AG09309 (cell line): ENCODE measurements at regions not wholly inside any gene's neighbourhood (a gene's known extent, or its start where the extent isn't known, plus 50 kb on each side); places are given as distances from the start of the nearest gene placed in this dataset.

Experiments
- DNase-seq: peaks from one replicate; pipeline ENCODE4 v3.0.0-alpha.2; 2010; ENCODE audit warnings: low read depth
- H3K4me3 ChIP-seq: 2 replicates; pipeline ENCODE4 v1.5.1; 2011; ENCODE audit warnings: mild to moderate bottlenecking, low read depth, low read length, moderate library complexity; ENCODE audit not compliant: control insufficient read depth
- TF ChIP-seq, protein P1 (sequence below): IDR thresholded peaks from 2 replicates; pipeline ENCODE4 v1.5.1; 2011; ENCODE audit warnings: mild to moderate bottlenecking, low read depth, low read length, inconsistent platforms; ENCODE audit not compliant: insufficient read depth, control insufficient read depth; ENCODE audit errors: missing control alignments

DNA sequence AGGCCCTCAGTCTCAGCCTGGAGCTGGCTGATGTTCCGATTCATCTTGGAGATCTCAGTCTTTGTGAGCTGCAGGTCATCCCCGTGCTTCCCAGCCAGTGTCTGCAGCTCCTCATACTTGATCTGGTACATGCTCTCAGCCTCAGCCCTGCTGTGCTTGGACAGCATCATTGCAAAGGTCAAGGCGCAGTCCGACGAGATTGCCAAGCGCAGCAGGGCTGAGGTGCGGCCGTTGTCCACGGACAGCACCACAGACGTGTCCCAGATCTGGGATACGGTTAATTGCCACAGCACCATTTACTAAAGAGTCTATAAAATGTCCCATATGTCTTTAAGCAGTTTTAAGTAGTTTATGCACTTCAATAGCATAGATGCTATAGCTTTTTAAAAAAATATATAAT is 965.7 kb downstream of the FSCB start:
- TF ChIP-seq, protein P1, sequence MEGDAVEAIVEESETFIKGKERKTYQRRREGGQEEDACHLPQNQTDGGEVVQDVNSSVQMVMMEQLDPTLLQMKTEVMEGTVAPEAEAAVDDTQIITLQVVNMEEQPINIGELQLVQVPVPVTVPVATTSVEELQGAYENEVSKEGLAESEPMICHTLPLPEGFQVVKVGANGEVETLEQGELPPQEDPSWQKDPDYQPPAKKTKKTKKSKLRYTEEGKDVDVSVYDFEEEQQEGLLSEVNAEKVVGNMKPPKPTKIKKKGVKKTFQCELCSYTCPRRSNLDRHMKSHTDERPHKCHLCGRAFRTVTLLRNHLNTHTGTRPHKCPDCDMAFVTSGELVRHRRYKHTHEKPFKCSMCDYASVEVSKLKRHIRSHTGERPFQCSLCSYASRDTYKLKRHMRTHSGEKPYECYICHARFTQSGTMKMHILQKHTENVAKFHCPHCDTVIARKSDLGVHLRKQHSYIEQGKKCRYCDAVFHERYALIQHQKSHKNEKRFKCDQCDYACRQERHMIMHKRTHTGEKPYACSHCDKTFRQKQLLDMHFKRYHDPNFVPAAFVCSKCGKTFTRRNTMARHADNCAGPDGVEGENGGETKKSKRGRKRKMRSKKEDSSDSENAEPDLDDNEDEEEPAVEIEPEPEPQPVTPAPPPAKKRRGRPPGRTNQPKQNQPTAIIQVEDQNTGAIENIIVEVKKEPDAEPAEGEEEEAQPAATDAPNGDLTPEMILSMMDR = no peak
- DNase-seq = no peak
- H3K4me3 ChIP-seq = no peak overlapping the region

DNA sequence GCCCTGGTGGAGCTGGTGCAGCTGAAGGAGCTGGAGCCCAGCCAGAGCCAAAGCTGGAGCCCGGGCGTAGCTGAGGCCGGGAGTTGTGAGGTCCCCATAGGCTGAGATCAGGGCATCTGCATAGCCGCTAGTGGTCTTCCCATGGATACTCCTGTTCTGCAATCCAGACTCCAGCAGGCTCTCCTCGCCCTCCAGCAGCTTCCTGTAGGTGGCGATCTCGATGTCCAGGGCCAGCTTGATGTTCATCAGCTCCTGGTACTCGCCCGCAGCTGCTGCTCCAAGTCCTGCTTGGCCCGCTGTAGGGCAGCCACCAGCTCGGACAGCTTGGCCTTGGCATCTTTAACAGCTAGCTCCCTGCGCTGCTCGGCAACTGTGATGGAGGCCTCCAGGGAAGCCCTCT is 966.1 kb downstream of the FSCB start:
- no peak overlapping the region for H3K4me3 ChIP-seq
- TF ChIP-seq, protein P1 = no peak
- no peak for DNase-seq

DNA sequence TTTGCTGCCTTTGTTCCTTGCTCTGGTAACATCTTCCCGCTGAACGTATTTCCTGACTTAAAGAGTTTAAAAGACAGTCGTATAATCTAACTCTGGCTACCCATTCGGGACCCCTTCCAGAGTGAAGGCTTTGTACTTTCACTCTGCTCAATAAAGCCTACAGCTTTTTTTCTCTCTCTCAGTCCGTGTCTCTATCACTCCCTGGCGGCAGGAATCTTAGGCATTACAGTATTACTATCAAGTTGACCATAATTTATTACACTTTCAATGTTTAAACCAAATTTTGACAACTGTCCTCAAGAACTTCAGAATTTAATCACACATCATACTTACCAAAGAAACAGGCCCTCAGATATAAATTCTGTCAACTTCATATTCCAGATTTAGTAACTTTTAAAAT is 967.9 kb downstream of the FSCB start:
- H3K4me3 ChIP-seq = no peak overlapping the region
- DNase-seq = no peak
- TF ChIP-seq, protein P1 = no peak

DNA sequence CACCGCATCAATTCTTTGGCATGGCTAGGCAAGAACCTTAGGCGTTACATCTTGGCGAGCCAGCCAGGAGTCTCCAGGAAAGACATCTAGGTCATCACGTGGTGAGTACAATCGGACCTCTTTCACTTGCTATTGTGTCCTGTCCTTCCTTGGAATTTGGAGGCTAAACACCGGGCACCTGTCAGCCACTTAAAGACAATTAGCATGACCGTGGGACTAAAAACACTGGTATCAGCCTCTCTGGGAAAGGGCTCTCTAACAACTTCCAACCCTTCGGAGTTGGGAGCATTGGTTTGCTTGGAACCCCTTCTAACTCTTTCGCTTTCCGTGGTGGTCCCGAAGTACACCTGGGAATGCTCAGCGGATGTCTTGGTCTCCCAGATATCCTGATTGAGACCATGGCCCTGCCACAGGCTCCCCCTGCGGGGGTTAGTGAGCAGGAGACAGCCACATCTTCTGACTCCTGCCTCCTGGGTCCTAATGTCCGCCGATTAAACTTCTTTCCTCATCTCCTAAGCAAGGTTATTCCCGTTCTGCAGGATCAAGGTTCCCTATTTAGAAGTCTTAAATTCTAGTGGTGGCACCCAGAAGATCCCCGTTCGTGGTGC is 971.7 kb downstream of the FSCB start:
- H3K4me3 ChIP-seq = no peak overlapping the region
- no peak for DNase-seq
- TF ChIP-seq, protein P1 = no peak

DNA sequence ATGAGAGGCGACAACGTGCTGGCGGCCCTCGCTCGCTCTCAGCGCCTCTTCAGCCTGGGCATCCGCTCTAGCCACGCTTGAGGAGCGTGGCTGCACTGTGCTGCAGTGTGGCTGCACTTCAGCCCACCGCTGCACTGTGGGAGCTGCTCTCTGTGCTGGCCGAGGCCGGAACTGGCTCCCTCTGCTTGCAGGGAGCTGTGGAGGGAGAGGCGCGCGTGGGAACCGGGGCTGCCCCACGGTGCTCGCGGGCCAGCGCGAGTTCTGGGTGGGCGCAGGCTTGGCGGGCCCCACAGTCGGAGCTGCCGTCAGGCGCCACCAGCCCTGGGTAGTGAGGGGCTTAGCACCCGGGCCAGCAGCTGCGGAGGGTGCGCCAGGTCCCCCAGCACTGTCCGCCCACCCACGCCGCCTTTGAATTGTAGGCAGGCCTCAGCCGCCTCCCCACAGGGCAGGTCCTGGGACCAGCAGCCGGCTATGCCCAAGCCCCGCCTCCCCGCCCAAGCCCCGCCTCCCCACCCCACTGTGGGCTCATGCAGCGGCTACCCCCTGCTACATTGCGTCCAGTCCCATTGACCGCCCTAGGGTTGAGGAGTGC is 974.2 kb downstream of the FSCB start:
- no peak for DNase-seq
- H3K4me3 ChIP-seq = no peak overlapping the region
- TF ChIP-seq, protein P1 = no peak

DNA sequence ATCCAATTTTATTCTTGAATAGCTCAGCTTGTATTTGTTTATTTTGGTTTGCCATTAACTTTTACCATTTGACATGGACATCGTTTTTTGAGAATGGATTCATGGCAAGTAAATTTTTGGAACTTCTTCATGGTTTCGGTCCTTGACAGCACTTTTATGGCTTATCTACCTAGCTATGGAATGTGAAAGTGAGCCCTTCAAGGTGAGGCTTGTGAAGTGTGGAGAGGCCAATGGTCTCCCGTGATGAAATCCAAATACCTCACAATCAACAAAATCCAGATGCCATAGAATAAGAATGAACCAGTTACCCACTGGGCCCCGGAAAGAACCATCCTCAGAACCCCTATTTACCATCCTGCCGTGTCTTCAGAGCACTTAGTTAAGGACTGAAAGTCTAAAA is 978.8 kb downstream of the FSCB start:
- no peak overlapping the region for H3K4me3 ChIP-seq

More for the DNA sequence above, 978.8 kb downstream of the FSCB start:
- TF ChIP-seq, protein P1 = no peak
- DNase-seq = no peak
